HCT116 (cell line): ENCODE measurements at regions not wholly inside any gene's neighbourhood (a gene's known extent, or its start where the extent isn't known, plus 50 kb on each side); places are given as distances from the start of the nearest gene placed in this dataset.
A peak's percentile ranks its signal among the peaks of the same experiment; 100 is the strongest.

Experiments used
- ATAC-seq: fragments of 200-7000 bp; cut with Tn5 transposase; 2 replicates; pipeline ENCODE4 v1.9.1; 2020; ENCODE audit warnings: mild to moderate bottlenecking, moderate library complexity
- BruUV-seq: library from RNA; stranded (reverse); fragments of 400-500 nt; replicated peaks from 2 replicates; lab custom pipeline; 2021; lab: Mats Ljungman, UMichigan
- CTCF ChIA-PET: fragments of 300-600 bp; sonication (Branson Sonifier 250); formaldehyde crosslinking; loops from one replicate; lab custom pipeline; 2021; ENCODE audit warnings: antibody characterized with exemption; lab: Charles Lee
- POLR2A ChIA-PET: fragments of 300-600, 350-600 bp; sonication (Branson Sonifier 250); formaldehyde crosslinking; loops from one replicate; lab custom pipeline; 2021; ENCODE audit warnings: antibody characterized with exemption; lab: Charles Lee
- RAD21 ChIA-PET, 2 experiments: fragments of 300-600 bp; sonication (Branson Sonifier 250); formaldehyde crosslinking; loops; one replicate each; lab custom pipeline; 2023; ENCODE audit warnings: low total read pairs in 2 of 2; ENCODE audit not compliant: uncharacterized antibody in 2 of 2, unreplicated experiment in 2 of 2, low non-redundant PET in 1 of 2; lab: Charles Lee
- DNase-seq: peaks from one replicate; pipeline ENCODE4 v3.0.0-alpha.2; 2010; ENCODE audit warnings: low read depth, low spot score
- H2AFZ ChIP-seq: fragments of 200-600 bp; shearing (Covaris generic), sonication (generic); 2 replicates; pipeline ENCODE4 v1.6.1; 2017; ENCODE audit warnings: low read depth, mixed run types, mixed read lengths, antibody characterized with exemption, low read length; ENCODE audit not compliant: poor library complexity, severe bottlenecking
- H3K27ac ChIP-seq: 2 replicates; pipeline ENCODE4 v1.5.1; 2012; ENCODE audit warnings: low read depth, low read length
- H3K27me3 ChIP-seq: fragments of 200-600 bp; sonication (generic); 2 replicates; pipeline ENCODE4 v1.6.1; 2016; ENCODE audit warnings: mixed run types, low read length, mixed read lengths; ENCODE audit not compliant: insufficient read depth
- H3K36me3 ChIP-seq, 2 experiments: fragments of 200-500 bp in 1 of 2; fragments of 200-600 bp in 1 of 2; sonication (Bioruptor generic) in 1 of 2; sonication (generic) in 1 of 2; 2 replicates each; pipeline versions ENCODE4 v1.5.1 to v1.6.1; 2014 to 2016; ENCODE audit warnings: low read length in 2 of 2, inconsistent platforms in 1 of 2, mixed read lengths in 1 of 2, mixed run types in 1 of 2; ENCODE audit not compliant: insufficient read depth in 2 of 2, control insufficient read depth in 1 of 2
- H3K4me1 ChIP-seq, 2 experiments: fragments of 200-600 bp in 1 of 2; sonication (generic) in 1 of 2; 2 replicates each; pipeline versions ENCODE4 v1.5.1 to v1.6.1; 2012 to 2017; ENCODE audit warnings: low read length in 2 of 2, inconsistent platforms in 1 of 2, mild to moderate bottlenecking in 1 of 2, mixed read lengths in 1 of 2, mixed run types in 1 of 2, moderate library complexity in 1 of 2; ENCODE audit not compliant: insufficient read depth in 2 of 2, control insufficient read depth in 1 of 2
- H3K4me2 ChIP-seq: fragments of 200-600 bp; sonication (generic); 2 replicates; pipeline ENCODE4 v1.6.1; 2017; ENCODE audit warnings: mixed run types, low read length, mixed read lengths
- H3K4me3 ChIP-seq, 2 experiments: fragments of 200-600 bp in 1 of 2; sonication (generic) in 1 of 2; replicated peaks in 1 of 2; 2 replicates each; pipeline ENCODE4 v1.5.1; 2011 to 2016; ENCODE audit warnings: low read length in 2 of 2, control low read depth in 1 of 2, low read depth in 1 of 2, mild to moderate bottlenecking in 1 of 2, mixed read lengths in 1 of 2, mixed run types in 1 of 2
- H3K79me2 ChIP-seq: fragments of 200-600 bp; sonication (generic); 2 replicates; pipeline ENCODE4 v1.6.1; 2017; ENCODE audit warnings: mild to moderate bottlenecking, mixed run types, low read length, moderate library complexity, mixed read lengths; ENCODE audit not compliant: insufficient read depth
- H3K9ac ChIP-seq: fragments of 200-600 bp; sonication (generic); 2 replicates; pipeline ENCODE4 v1.6.1; 2016; ENCODE audit warnings: low read length, mixed read lengths
- H3K9me2 ChIP-seq: fragments of 200-600 bp; sonication (generic), shearing (Covaris generic); 2 replicates; pipeline ENCODE4 v1.6.1; 2017; ENCODE audit warnings: mixed run types, mild to moderate bottlenecking, moderate library complexity; ENCODE audit not compliant: insufficient read depth
- H3K9me3 ChIP-seq, 2 experiments: fragments of 200-500 bp in 1 of 2; fragments of 200-600 bp in 1 of 2; sonication (Bioruptor generic) in 1 of 2; sonication (generic) in 1 of 2; 2 replicates each; pipeline ENCODE4 v1.6.1; 2014 to 2017; ENCODE audit warnings: low read length in 2 of 2, mixed read lengths in 2 of 2, inconsistent platforms in 1 of 2, low read depth in 1 of 2, mild to moderate bottlenecking in 1 of 2, mixed run types in 1 of 2, moderate library complexity in 1 of 2; ENCODE audit not compliant: control insufficient read depth in 1 of 2, insufficient read depth in 1 of 2
- H4K20me1 ChIP-seq: fragments of 200-600 bp; sonication (generic), shearing (Covaris generic); 2 replicates; pipeline ENCODE4 v1.6.1; 2017; ENCODE audit warnings: mixed run types, mild to moderate bottlenecking, moderate library complexity; ENCODE audit not compliant: insufficient read depth
- ATF3 ChIP-seq: IDR thresholded peaks from 2 replicates; pipeline ENCODE4 v1.6.1; 2012
- CBX3 ChIP-seq: IDR thresholded peaks from 2 replicates; pipeline ENCODE4 v1.6.1; 2012; ENCODE audit warnings: low read depth
- CEBPB ChIP-seq: IDR thresholded peaks from 2 replicates; pipeline ENCODE4 v1.6.1; 2012; ENCODE audit warnings: low read depth
- ELF1 ChIP-seq: IDR thresholded peaks from 2 replicates; pipeline ENCODE4 v1.6.1; 2012; ENCODE audit warnings: low read depth, borderline replicate concordance
- EZH2 ChIP-seq: fragments of 200-600 bp; sonication (generic); IDR thresholded peaks from 2 replicates; pipeline ENCODE4 v1.6.1; 2017; ENCODE audit warnings: antibody characterized with exemption, mixed run types
- EZH2phosphoT487 ChIP-seq: fragments of 200-600 bp; IDR thresholded peaks from 2 replicates; pipeline ENCODE4 v1.6.1; 2018; ENCODE audit warnings: antibody characterized with exemption, borderline replicate concordance
- FOSL1 ChIP-seq: IDR thresholded peaks from 2 replicates; pipeline ENCODE4 v1.6.1; 2012; ENCODE audit warnings: low read depth
- JUND ChIP-seq: IDR thresholded peaks from 2 replicates; pipeline ENCODE4 v1.6.1; 2012
- MAX ChIP-seq: IDR thresholded peaks from 2 replicates; pipeline ENCODE4 v1.6.1; 2012
- RAD21 ChIP-seq: IDR thresholded peaks from 2 replicates; pipeline ENCODE4 v1.6.1; 2012; ENCODE audit warnings: low read depth, mild to moderate bottlenecking
- REST ChIP-seq: IDR thresholded peaks from 2 replicates; pipeline ENCODE4 v1.6.1; 2012; ENCODE audit warnings: low read depth
- SIN3A ChIP-seq: IDR thresholded peaks from 2 replicates; pipeline ENCODE4 v1.6.1; 2012; ENCODE audit warnings: low read depth
- SP1 ChIP-seq: IDR thresholded peaks from 2 replicates; pipeline ENCODE4 v1.6.1; 2012; ENCODE audit warnings: low read depth
- TCF7L2 ChIP-seq: IDR thresholded peaks from 2 replicates; pipeline ENCODE4 v1.7.0; 2011; ENCODE audit warnings: borderline replicate concordance, inconsistent platforms; ENCODE audit not compliant: insufficient read depth, insufficient read length; ENCODE audit errors: extremely low read depth
- ZNF274 ChIP-seq: fragments of 200-500 bp; sonication (Bioruptor generic); IDR thresholded peaks from 2 replicates; pipeline ENCODE4 v1.6.1; 2014; ENCODE audit warnings: mild to moderate bottlenecking, low read depth, low read length, inconsistent platforms
- intact Hi-C: fragments of 100-400 bp; cut with micrococcal nuclease; formaldehyde crosslinking; loops from 2 replicates; pipeline ENCODE4 v1.10.0; 2022
- TF ChIP-seq, protein P1 (sequence below), 3 experiments: fragments of 200-600 bp in 1 of 3; sonication (generic) in 1 of 3; IDR thresholded peaks in 2 of 3; conservative IDR thresholded peaks in 1 of 3; 2 replicates each; pipeline ENCODE4 v1.5.1; 2012 to 2017; ENCODE audit warnings: low read depth in 2 of 3, low read length in 2 of 3, antibody characterized with exemption in 1 of 3, borderline replicate concordance in 1 of 3, control low read depth in 1 of 3, mild to moderate bottlenecking in 1 of 3, mixed read lengths in 1 of 3, mixed run types in 1 of 3, moderate library complexity in 1 of 3; ENCODE audit not compliant: insufficient read depth in 1 of 3

DNA sequence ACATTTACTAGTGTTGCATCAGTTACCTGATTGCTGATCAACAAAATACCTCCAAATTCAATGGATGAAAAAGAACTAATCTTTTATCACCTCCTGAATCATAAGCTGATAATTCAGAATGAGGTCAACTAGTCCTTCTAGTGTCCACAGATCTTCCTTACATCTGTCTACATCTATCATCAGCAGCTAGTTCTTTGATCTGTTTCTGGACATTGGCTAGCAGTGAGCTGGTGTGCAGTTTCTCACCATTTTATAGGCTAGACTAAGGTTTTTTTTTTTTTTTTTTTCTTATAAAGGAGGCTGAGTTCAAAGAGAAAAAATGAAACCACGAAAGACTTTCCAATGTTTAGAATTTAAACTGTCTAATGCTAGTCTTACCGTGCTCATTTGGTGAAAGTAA lies 534.3 kb upstream of the ST8SIA4 start:
- POLR2A ChIA-PET: no interaction called here
- no peak for DNase-seq
- no peak for TF ChIP-seq EZH2phosphoT487
- TF ChIP-seq, all 23 proteins: peak for 0
- no TSS peak for BruUV-seq
- Histone ChIP-seq H3K9ac (no peak overlapping the region), H3K4me3 (no peak overlapping the region), H4K20me1 (no peaks in the 10 kb centered on the region), H3K4me1 (no peaks in the 10 kb centered on the region), H3K27me3 (no peaks in the 10 kb centered on the region), H3K27ac (no peak overlapping the region), H3K36me3 (no peaks in the 10 kb centered on the region), H3K9me2 (no peaks in the 10 kb centered on the region), H3K9me3 (no peaks in the 10 kb centered on the region), H3K79me2 (no peaks in the 10 kb centered on the region), H3K4me2 (no peak overlapping the region), H2AFZ (no peak overlapping the region)
- ChIA-PET RAD21 (no interaction called here), CTCF (interaction anchor here (0.6 kb wide), 1 partner anchor 46 kb away, joined by 3 read pairs; no protein-coding TSS in a partner anchor)
- ATAC-seq: no peak
- intact Hi-C loops: no loop called here

GRCh38 chr5:101435768-101436167 lies 532.7 kb upstream of the ST8SIA4 start:
- ATAC-seq: no peak
- Histone ChIP-seq H3K9ac (no peak overlapping the region), H3K4me1 (no peaks in the 10 kb centered on the region), H3K27me3 (no peaks in the 10 kb centered on the region), H4K20me1 (no peaks in the 10 kb centered on the region)
- RAD21 ChIA-PET: no interaction called here
- POLR2A ChIA-PET: no interaction called here
- TF ChIP-seq SP1 (no peak), CEBPB (no peak), REST (no peak), SIN3A (no peak), RAD21 (no peak), ATF3 (no peak), JUND (no peak), ZNF274 (no peak), TCF7L2 (no peak), FOSL1 (no peak), ELF1 (no peak), EZH2 (no peak), MAX (no peak), CBX3 (no peak), EZH2phosphoT487 (no peak)
- TF ChIP-seq, protein P1, sequence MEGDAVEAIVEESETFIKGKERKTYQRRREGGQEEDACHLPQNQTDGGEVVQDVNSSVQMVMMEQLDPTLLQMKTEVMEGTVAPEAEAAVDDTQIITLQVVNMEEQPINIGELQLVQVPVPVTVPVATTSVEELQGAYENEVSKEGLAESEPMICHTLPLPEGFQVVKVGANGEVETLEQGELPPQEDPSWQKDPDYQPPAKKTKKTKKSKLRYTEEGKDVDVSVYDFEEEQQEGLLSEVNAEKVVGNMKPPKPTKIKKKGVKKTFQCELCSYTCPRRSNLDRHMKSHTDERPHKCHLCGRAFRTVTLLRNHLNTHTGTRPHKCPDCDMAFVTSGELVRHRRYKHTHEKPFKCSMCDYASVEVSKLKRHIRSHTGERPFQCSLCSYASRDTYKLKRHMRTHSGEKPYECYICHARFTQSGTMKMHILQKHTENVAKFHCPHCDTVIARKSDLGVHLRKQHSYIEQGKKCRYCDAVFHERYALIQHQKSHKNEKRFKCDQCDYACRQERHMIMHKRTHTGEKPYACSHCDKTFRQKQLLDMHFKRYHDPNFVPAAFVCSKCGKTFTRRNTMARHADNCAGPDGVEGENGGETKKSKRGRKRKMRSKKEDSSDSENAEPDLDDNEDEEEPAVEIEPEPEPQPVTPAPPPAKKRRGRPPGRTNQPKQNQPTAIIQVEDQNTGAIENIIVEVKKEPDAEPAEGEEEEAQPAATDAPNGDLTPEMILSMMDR (IDR thresholded peaks at IDR 0.05 in 2 of 3, conservative IDR thresholded peaks at IDR 0.05 in 1 of 3; ENCODE audit: borderline replicate concordance in 1 of 3, insufficient read depth in 1 of 3, low read depth in 2 of 3, low read length in 2 of 3): no peak
- TF ChIP-seq, all 23 proteins: peak for 0
- Histone ChIP-seq H3K4me3 (no peak overlapping the region), H3K9me3 (no peaks in the 10 kb centered on the region), H3K36me3 (no peaks in the 10 kb centered on the region), H2AFZ (peak overlapping the region; percentile 33), H3K9me2 (no peaks in the 10 kb centered on the region), H3K27ac (no peak overlapping the region), H3K79me2 (no peaks in the 10 kb centered on the region), H3K4me2 (no peak overlapping the region)
- no peak for DNase-seq
- CTCF ChIA-PET: no interaction called here
- intact Hi-C loops: no loop called here
- BruUV-seq: no TSS peak
